Suprapubic skin (tissue), 4 donors: ENCODE measurements at regions not wholly inside any gene's neighbourhood (a gene's known extent, or its start where the extent isn't known, plus 50 kb on each side); places are given as distances from the start of the nearest gene placed in this dataset.
A peak's percentile ranks its signal among the peaks of the same experiment; 100 is the strongest.

ENCODE experiments used
- DNase-seq, 2 donors: peaks; one replicate each; pipeline ENCODE4 v3.0.0-alpha.2; 2019; ENCODE audit warnings: low spot score in 2 of 2
- H3K27ac ChIP-seq: fragments of 200-600 bp; sonication (generic); one replicate; pipeline ENCODE4 v1.5.1; 2019
- H3K27me3 ChIP-seq: fragments of 200-600 bp; sonication (generic); one replicate; pipeline ENCODE4 v1.5.1; 2019
- H3K36me3 ChIP-seq: fragments of 200-600 bp; sonication (generic); one replicate; pipeline ENCODE4 v1.5.1; 2019
- H3K4me1 ChIP-seq: fragments of 200-600 bp; sonication (generic); one replicate; pipeline ENCODE4 v1.5.1; 2019
- H3K4me3 ChIP-seq: fragments of 200-600 bp; sonication (generic); one replicate; pipeline ENCODE4 v1.5.1; 2019; ENCODE audit warnings: mild to moderate bottlenecking
- H3K9me3 ChIP-seq: fragments of 200-600 bp; sonication (generic); one replicate; pipeline ENCODE4 v1.5.1; 2019
- CTCF ChIP-seq, 2 donors: fragments of 200-600 bp in 1 of 2; fragments of 450-650 bp in 1 of 2; sonication (generic) in 1 of 2; IDR thresholded peaks; one replicate each; pipeline ENCODE4 v1.5.1; 2016 to 2019; ENCODE audit warnings: antibody characterized with exemption in 2 of 2, mild to moderate bottlenecking in 1 of 2, moderate library complexity in 1 of 2
- EP300 ChIP-seq: sonication (generic); formaldehyde crosslinking; IDR thresholded peaks from one replicate; pipeline ENCODE4 v1.6.1; 2017; ENCODE audit warnings: antibody characterized with exemption
- POLR2A ChIP-seq, 2 donors: fragments of 450-650 bp; IDR thresholded peaks; one replicate each; pipeline ENCODE4 v1.6.1; 2017; ENCODE audit warnings: antibody characterized with exemption in 2 of 2, mild to moderate bottlenecking in 2 of 2, moderate library complexity in 2 of 2
- POLR2AphosphoS5 ChIP-seq, 3 donors: sonication (generic); formaldehyde crosslinking; IDR thresholded peaks; one replicate each; pipeline ENCODE4 v1.6.1; 2017; ENCODE audit warnings: antibody characterized with exemption in 3 of 3
- WGBS: methylation state at CpG from one replicate; pipeline ENCODE4 v1.1.5; 2018; 5-methylcytosine and 5-hydroxymethylcytosine counted together

GRCh38 chr2:8312221-8312620 lies 369.6 kb upstream of the ID2 start:
- H3K27ac ChIP-seq, result no peak overlapping the region
- TF ChIP-seq CTCF (IDR thresholded peaks at IDR 0.05), result no peak
- TF ChIP-seq EP300, result no peak
- no peak for TF ChIP-seq POLR2AphosphoS5 (IDR thresholded peaks at IDR 0.05)
- no peak for TF ChIP-seq POLR2A (IDR thresholded peaks at IDR 0.05)
- no peak overlapping the region for H3K4me3 ChIP-seq
- H3K27me3 ChIP-seq, result no peaks in the 10 kb centered on the region
- DNase-seq, result no peak
- H3K9me3 ChIP-seq, result no peaks in the 10 kb centered on the region
- 89% methylated on average over 3 of the region's 3 CpGs for WGBS
- peaks cover 24% of the 10 kb centered on the region for H3K4me1 ChIP-seq
- H3K36me3 ChIP-seq, result no peaks in the 10 kb centered on the region

GRCh38 chr2:8312861-8313830 lies 368.7 kb upstream of the ID2 start:
- H3K4me3 ChIP-seq, result no peak overlapping the region
- peaks cover 19% of the 10 kb centered on the region for H3K4me1 ChIP-seq
- H3K27ac ChIP-seq, result no peak overlapping the region
- no peaks in the 10 kb centered on the region for H3K9me3 ChIP-seq
- 74% methylated on average over 8 of the region's 8 CpGs for WGBS
- TF ChIP-seq EP300, result no peak
- no peak for TF ChIP-seq POLR2A (IDR thresholded peaks at IDR 0.05)
- TF ChIP-seq POLR2AphosphoS5 (IDR thresholded peaks at IDR 0.05), result no peak
- TF ChIP-seq CTCF (IDR thresholded peaks at IDR 0.05), result no peak
- no peak for DNase-seq
- H3K27me3 ChIP-seq, result no peaks in the 10 kb centered on the region
- H3K36me3 ChIP-seq, result no peaks in the 10 kb centered on the region

GRCh38 chr2:8314063-8314462 lies 367.8 kb upstream of the ID2 start:
- H3K27ac ChIP-seq, result no peak overlapping the region
- H3K36me3 ChIP-seq, result no peaks in the 10 kb centered on the region
- TF ChIP-seq POLR2A (IDR thresholded peaks at IDR 0.05), result no peak
- TF ChIP-seq EP300, result no peak
- TF ChIP-seq POLR2AphosphoS5 (IDR thresholded peaks at IDR 0.05), result no peak
- TF ChIP-seq CTCF (IDR thresholded peaks at IDR 0.05), result no peak
- H3K9me3 ChIP-seq, result no peaks in the 10 kb centered on the region
- DNase-seq, result no peak
- peaks cover 17% of the 10 kb centered on the region for H3K4me1 ChIP-seq
- no peak overlapping the region for H3K4me3 ChIP-seq
- 94% methylated on average over 3 of the region's 3 CpGs for WGBS
- no peaks in the 10 kb centered on the region for H3K27me3 ChIP-seq

GRCh38 chr2:8315531-8316165 lies 366.2 kb upstream of the ID2 start:
- no peaks in the 10 kb centered on the region for H3K36me3 ChIP-seq
- 61% methylated on average over 7 of the region's 7 CpGs for WGBS
- H3K27ac ChIP-seq, result no peak overlapping the region
- H3K4me1 ChIP-seq, result peaks cover 17% of the 10 kb centered on the region
- H3K4me3 ChIP-seq, result no peak overlapping the region
- TF ChIP-seq POLR2A (IDR thresholded peaks at IDR 0.05) (no peak), POLR2AphosphoS5 (IDR thresholded peaks at IDR 0.05) (no peak), EP300 (no peak), CTCF (IDR thresholded peaks at IDR 0.05) (no peak)
- H3K27me3 ChIP-seq, result no peaks in the 10 kb centered on the region
- DNase-seq, result peak in 1 of 2 donors; percentile 81
- no peaks in the 10 kb centered on the region for H3K9me3 ChIP-seq

GRCh38 chr2:8316356-8316755 lies 365.5 kb upstream of the ID2 start:
- no peaks in the 10 kb centered on the region for H3K9me3 ChIP-seq
- H3K36me3 ChIP-seq, result no peaks in the 10 kb centered on the region
- peaks cover 17% of the 10 kb centered on the region for H3K4me1 ChIP-seq
- H3K4me3 ChIP-seq, result no peak overlapping the region
- 39% methylated on average over 1 of the region's 1 CpG for WGBS
- no peak for DNase-seq
- TF ChIP-seq CTCF (IDR thresholded peaks at IDR 0.05), result no peak
- no peak for TF ChIP-seq POLR2A (IDR thresholded peaks at IDR 0.05)
- TF ChIP-seq POLR2AphosphoS5 (IDR thresholded peaks at IDR 0.05), result no peak
- no peak for TF ChIP-seq EP300
- H3K27me3 ChIP-seq, result no peaks in the 10 kb centered on the region
- H3K27ac ChIP-seq, result no peak overlapping the region
